Activated CD4-positive, CD25-positive, alpha-beta regulatory T cell treated with anti-CD3 and anti-CD28 coated beads, Interleukin-2, amount 50 U/mL, for 24 hours (primary cell): ENCODE measurements at regions not wholly inside any gene's neighbourhood (a gene's known extent, or its start where the extent isn't known, plus 50 kb on each side); places are given as distances from the start of the nearest gene placed in this dataset.

Source experiments
- ATAC-seq, 2 donors: fragments of 150-1000 bp; cut with Tn5 transposase; one replicate each; pipeline ENCODE4 v1.10.0; 2021; ENCODE audit warnings: mild to moderate bottlenecking in 1 of 2, moderate library complexity in 1 of 2

DNA sequence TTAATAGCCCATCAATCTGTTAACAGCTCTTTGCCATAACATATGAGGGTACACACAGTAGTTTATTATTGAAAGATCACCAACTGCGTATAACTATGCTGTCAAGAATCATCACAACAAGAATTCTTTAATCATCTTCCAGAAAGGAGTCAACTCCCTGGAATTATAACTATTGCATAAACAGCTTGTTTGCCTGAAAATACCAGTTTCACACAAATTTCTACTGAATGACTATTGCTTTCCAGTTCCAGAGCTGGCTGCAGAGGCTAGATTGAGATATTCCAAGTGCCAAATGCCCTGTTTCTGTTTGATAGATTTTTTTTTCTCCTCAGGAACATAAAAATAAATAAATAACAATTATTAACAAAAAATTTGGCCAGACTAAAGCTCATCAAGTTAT lies 444.7 kb downstream of the TLE1 start:
- no peak for ATAC-seq

DNA sequence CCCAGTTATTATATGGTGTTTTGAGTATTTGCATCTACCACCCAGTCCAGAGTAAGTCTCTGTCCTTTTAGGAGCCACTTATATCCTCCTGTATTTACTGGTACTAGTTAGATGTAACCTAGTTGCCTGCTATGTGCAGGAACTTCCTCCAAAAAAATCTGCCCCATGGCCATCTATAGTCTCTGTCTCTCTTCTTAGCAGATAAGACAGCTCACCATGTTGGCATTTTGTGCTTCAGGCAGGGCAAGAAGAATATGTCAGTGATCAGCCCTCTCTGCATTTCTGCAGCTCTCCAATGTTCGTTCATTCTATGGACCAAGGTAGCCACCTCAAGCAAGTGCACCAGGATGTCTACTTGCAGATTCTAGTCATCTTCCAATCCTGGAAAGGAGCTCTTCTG lies 446.5 kb downstream of the TLE1 start:
- no peak for ATAC-seq

- no peak for ATAC-seq
These were observed 450.0 kb downstream of the TLE1 start for GRCh38 chr9:81239388-81239787.

DNA sequence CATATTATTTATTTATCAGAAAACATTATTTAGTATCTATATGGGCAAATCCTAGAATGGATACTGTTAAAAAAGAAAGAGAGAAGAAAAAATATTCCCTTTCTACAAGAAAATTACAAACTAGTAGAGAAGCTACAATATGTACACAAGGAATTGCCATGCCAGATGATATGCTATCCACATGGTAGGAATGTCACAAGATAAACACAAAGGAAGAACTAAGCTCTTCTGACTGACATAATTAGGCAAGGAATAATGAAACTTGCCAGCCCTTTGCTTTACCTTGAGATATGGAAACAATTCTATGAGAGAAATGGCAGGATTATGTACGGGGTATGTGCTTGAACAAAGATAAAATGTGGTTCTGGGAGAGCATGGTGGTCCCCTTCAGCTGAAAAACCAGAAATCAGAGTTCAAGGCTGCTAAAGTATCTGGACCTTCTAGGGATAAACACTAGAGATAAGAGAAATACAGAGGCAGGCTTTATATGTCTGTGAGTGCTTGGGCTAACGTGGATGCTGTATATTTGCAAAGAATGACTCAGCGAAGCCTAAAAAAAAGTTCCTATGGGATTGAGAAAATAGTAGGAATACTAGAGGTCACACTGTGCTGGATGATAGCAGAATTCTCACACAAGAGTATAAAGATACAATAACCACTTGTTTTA lies 451.6 kb downstream of the TLE1 start:
- ATAC-seq = no peak

DNA sequence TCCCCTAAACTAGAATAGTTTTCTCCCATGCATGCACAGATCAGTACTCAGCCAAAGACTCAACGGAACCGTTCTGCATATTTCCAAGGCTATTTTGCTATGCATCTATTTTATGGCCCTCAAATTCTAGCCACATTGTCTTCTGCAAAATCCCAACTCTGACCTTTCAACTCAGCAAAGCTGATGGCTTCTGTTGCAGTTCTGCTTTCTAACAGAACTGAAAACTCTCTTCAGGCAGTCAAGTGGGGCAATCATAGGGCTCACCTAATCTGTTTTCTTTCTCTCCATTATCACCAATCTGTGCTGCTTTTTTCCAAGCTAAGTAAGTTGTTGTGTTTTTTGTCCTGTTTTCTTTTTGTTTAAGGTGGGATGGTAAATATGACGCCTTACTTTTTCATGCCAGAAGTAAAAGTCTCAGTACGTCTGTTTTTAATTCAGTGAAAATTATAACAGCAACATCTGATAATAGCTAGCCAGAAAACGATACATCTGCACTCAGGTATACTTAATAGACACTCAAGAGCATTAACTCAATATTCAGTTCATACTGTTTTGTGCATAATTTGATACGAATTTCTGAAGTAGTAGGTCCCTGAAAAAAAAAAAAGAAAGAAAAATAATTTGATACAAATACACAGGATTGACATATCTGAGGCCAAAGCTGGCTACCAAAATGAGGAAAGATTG lies 454.3 kb downstream of the TLE1 start:
- no peak for ATAC-seq

DNA sequence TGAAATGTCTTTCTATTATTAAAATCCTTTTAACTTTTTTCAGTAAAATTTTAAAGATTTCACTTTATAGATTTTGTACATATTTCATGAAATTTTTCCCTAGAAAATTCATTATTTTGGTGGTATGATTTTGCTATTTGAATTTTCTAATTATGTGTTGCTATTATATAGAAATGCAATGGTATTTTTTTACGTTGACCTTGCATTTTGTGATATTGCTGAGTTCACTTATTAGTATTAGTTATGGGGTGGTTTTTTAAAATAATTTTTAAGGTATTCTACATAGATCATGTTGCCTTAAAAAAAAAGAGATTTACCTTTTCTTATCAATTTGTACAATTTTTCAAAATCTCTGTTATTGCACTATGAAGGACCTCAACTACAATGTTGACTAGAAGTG lies 458.3 kb downstream of the TLE1 start:
- ATAC-seq = no peak

DNA sequence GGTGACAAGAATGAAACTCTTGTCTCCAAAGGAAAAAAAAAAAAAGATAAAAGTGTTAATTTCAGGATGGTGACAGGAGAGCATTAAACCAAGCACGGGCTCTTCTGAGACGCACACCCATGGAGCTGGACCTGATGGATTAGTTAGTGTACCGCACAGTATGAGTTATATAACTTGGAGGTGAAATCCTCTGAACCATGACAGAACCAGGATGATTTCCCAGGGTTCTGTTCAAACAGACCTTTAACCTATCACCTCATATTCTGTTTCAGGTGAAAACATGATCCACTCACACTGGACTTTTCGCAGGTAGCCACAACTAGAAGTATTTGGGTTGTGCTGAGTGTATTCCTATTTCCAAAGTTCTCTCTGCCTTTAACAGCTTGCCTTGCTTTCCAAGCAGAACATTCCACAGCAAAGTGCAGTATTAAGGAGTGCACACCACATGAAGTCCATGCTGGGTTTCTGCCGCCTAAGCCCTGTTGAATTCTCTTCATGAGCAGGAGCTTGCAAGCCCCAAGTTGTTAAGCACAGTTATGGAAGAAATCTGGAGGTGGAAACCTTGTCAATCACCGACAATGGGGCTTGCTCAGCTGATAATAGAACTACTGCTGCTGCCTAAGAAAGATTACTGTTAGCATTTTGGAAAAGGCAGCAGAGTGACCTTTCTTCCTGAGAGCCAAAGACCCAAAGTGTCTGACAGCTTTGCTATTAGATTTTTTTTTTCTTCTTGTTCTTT lies 461.7 kb downstream of the TLE1 start:
- no peak for ATAC-seq

GRCh38 chr9:81225596-81225995 lies 463.8 kb downstream of the TLE1 start:
- no peak for ATAC-seq

GRCh38 chr9:81224166-81225081 lies 464.9 kb downstream of the TLE1 start:
- ATAC-seq = no peak

- no peak for ATAC-seq
These were observed 474.4 kb downstream of the TLE1 start for GRCh38 chr9:81214975-81215374.

- no peak for ATAC-seq
These were observed 475.9 kb downstream of the TLE1 start for GRCh38 chr9:81213456-81213855.

DNA sequence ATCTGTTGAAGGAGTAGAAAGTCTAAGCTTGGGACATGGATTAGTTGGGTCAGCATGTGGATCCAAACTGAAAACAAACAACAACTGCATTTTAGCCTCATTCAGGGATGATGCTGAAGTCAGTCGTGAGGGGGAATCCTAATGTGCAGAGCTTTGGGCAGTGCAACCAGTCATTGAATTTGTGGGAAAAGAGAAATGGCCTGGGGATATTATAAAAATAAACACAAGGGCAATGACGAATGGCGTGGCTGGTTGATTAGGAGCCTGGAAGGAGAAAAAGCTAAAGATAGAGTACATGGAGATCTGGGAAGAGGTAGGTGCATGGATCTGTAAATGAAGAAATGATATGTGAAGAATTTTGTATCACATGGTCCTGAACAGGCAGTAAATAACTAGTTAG lies 477.6 kb downstream of the TLE1 start:
- ATAC-seq = no peak

DNA sequence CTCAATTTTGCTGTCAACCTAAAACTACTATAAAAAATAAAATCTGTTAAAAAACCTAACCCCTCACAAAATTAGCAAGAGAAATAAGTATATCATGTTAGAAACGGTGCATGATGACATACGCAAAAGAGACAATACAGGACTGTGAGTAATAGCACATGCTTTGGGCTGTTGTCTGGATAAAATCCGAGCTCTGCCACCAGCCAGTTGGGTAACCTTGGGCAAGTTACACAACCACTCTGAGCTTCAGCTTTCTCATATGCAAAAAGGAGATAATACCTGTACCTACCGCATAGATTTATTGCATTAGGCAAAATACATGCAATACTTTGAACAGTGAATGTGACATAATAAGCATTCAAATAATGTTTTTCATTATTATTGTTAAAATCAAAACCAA lies 481.7 kb downstream of the TLE1 start:
- ATAC-seq = no peak

GRCh38 chr9:81202292-81202691 lies 487.1 kb downstream of the TLE1 start:
- ATAC-seq = no peak

GRCh38 chr9:81195206-81195605 lies 494.1 kb downstream of the TLE1 start:
- no peak for ATAC-seq

GRCh38 chr9:81193362-81194339 lies 495.7 kb downstream of the TLE1 start:
- no peak for ATAC-seq

DNA sequence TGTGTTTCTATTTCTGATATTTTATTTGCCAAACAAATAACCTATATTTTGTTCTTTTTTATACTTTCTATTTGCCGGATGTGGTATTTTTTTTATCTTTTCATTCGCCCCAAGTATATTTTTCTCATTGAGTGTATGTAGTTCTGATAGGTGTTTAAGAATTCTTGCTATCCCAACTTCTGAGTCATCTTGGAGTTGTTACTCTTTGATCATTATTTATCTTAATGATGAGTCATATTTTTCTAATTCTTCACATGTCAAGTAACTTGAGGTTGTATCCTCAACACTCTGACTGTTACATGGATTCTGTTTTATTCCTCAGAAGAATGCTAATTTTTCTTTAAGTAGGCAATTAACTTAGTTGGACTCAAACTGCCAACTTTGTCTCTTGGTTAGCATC lies 498.1 kb downstream of the TLE1 start:
- ATAC-seq = no peak

GRCh38 chr9:81190659-81191058 lies 498.7 kb downstream of the TLE1 start:
- ATAC-seq = no peak

- no peak for ATAC-seq
These were observed 505.6 kb downstream of the TLE1 start for GRCh38 chr9:81183761-81184160.

DNA sequence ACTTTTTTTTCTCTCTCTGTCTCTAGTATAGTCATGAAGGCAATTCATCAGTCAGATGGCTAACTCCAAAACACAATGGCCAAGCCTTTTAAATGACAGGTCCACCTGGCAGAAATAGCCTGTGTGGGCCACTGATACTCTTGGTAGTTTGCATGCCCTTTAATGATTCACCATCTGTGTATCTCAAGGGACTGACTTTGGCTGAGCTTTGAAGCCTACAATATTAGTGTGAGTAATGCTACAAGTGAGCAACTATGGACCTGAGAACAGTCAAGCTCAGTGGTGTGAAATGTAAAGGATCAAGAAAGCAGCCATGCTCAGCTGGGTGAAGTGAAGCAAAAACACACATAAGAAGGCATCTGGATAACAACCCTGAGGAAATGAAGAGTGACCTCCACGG lies 506.9 kb downstream of the TLE1 start:
- no peak for ATAC-seq

- no peak for ATAC-seq
These were observed 515.3 kb downstream of the TLE1 start for GRCh38 chr9:81174023-81174422.

GRCh38 chr9:81171689-81172088 lies 517.7 kb downstream of the TLE1 start:
- no peak for ATAC-seq
